Tibial nerve (tissue), 4 donors: ENCODE measurements at regions not wholly inside any gene's neighbourhood (a gene's known extent, or its start where the extent isn't known, plus 50 kb on each side); places are given as distances from the start of the nearest gene placed in this dataset.
"Not testable (repeated sequence)": the region's sequence is repeated elsewhere in the genome, so short reads cannot be mapped to it uniquely, and the experiment has no call there.

Source experiments
- DNase-seq, 2 donors: peaks; one replicate each; pipeline ENCODE4 v3.0.0-alpha.2; 2019; ENCODE audit warnings: low spot score in 2 of 2
- H3K27ac ChIP-seq, 4 donors: fragments of 200-600 bp; sonication (generic) in 3 of 4; one replicate each; pipeline ENCODE4 v1.5.1; 2017 to 2019; ENCODE audit warnings: mild to moderate bottlenecking in 1 of 4
- H3K27me3 ChIP-seq, 2 donors: fragments of 200-600 bp; sonication (generic) in 1 of 2; one replicate each; pipeline versions ENCODE4 v1.5.1 to v1.6.0; 2017 to 2019
- H3K36me3 ChIP-seq, 3 donors: fragments of 200-600 bp; sonication (generic); one replicate each; pipeline ENCODE4 v1.5.1; 2018 to 2019
- H3K4me1 ChIP-seq, 4 donors: fragments of 200-600 bp; sonication (generic) in 3 of 4; one replicate each; pipeline ENCODE4 v1.5.1; 2017 to 2019
- H3K4me3 ChIP-seq, 4 donors: fragments of 200-600 bp; sonication (generic) in 3 of 4; one replicate each; pipeline ENCODE4 v1.5.1; 2017 to 2019; ENCODE audit warnings: mild to moderate bottlenecking in 1 of 4, moderate library complexity in 1 of 4
- H3K9me3 ChIP-seq, 4 donors: fragments of 200-600 bp; sonication (generic) in 3 of 4; one replicate each; pipeline ENCODE4 v1.5.1; 2017 to 2019
- CTCF ChIP-seq, 5 experiments: fragments of 200-600 bp in 3 of 5; fragments of 450-650 bp in 2 of 5; sonication (generic) in 3 of 5; IDR thresholded peaks; one replicate each; pipeline ENCODE4 v1.5.1; 2016 to 2019; ENCODE audit warnings: antibody characterized with exemption in 5 of 5, mild to moderate bottlenecking in 3 of 5, moderate library complexity in 2 of 5
- EP300 ChIP-seq, 2 donors: sonication (generic); formaldehyde crosslinking; IDR thresholded peaks; one replicate each; pipeline ENCODE4 v1.6.1; 2017; ENCODE audit warnings: antibody characterized with exemption in 2 of 2, mild to moderate bottlenecking in 1 of 2
- POLR2A ChIP-seq, 2 donors: fragments of 450-650 bp; IDR thresholded peaks; one replicate each; pipeline ENCODE4 v1.6.1; 2017; ENCODE audit warnings: antibody characterized with exemption in 2 of 2, mild to moderate bottlenecking in 2 of 2, moderate library complexity in 2 of 2
- WGBS, 2 donors: methylation state at CpG; one replicate each; pipeline ENCODE4 v1.1.5; 2018; 5-methylcytosine and 5-hydroxymethylcytosine counted together

DNA sequence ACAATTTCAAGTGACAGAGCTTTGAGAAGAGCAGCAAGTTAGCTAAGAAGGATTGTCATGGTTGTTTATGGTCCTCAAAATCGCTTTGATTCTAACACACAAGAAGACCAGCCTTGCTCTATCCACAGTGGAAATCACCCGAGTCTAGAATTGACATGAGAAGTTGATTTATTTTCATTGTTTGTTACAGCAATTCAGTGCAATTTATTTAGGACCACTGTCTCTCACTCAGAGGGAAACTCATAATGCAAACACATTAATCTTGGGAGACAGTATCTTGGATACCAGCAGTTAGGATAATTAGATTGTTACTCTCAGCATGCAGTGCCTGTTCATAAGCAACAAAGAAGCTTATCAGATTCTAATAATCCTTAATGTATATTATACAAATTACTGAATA, 498.9 kb downstream of the NTRK2 start:
- Histone ChIP-seq H3K4me1 (peaks cover 0 to 11% (median 2%) of the 10 kb centered on the region in 4 donors), H3K27ac (no peak overlapping the region), H3K36me3 (no peaks in the 10 kb centered on the region), H3K9me3 (peaks cover 0 to 8% (median 1%) of the 10 kb centered on the region in 4 donors), H3K27me3 (no peaks in the 10 kb centered on the region), H3K4me3 (no peak overlapping the region)
- TF ChIP-seq EP300 (IDR thresholded peaks at IDR 0.05) (no peak), POLR2A (IDR thresholded peaks at IDR 0.05) (no peak), CTCF (IDR thresholded peaks at IDR 0.05) (no peak)
- WGBS, 2 donors: 57 to 70% methylated on average over 2 of the region's 2 CpGs
- no peak for DNase-seq

DNA sequence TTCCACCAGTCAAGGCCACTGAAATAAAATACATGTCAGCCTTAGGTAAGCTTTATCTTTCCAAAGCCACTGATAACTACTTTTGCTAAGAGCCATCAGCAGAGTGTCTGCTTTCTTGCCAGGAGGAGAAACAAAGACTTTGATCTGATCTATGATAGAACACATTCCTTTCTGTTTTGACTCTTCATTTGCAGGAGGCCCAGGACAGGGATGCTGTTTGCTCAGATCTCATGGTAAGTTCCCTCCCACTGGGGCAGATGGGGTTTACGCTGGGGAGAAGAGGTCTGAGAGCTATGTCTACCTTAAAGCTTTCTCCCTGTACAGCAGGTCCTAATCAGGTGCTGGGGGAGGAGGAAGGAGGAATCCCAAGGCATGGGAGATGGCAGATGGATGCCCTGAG, 497.6 kb downstream of the NTRK2 start:
- Histone ChIP-seq H3K36me3 (no peaks in the 10 kb centered on the region), H3K9me3 (peaks cover 0 to 15% (median 5%) of the 10 kb centered on the region in 4 donors), H3K27ac (no peak overlapping the region), H3K4me1 (peaks cover 0 to 3% (median 0%) of the 10 kb centered on the region in 4 donors), H3K27me3 (no peaks in the 10 kb centered on the region), H3K4me3 (no peak overlapping the region)
- WGBS, 2 donors: 85 to 94% methylated on average over 1 of the region's 1 CpG
- TF ChIP-seq POLR2A (IDR thresholded peaks at IDR 0.05) (no peak), EP300 (IDR thresholded peaks at IDR 0.05) (no peak), CTCF (IDR thresholded peaks at IDR 0.05) (no peak)
- DNase-seq: no peak

DNA sequence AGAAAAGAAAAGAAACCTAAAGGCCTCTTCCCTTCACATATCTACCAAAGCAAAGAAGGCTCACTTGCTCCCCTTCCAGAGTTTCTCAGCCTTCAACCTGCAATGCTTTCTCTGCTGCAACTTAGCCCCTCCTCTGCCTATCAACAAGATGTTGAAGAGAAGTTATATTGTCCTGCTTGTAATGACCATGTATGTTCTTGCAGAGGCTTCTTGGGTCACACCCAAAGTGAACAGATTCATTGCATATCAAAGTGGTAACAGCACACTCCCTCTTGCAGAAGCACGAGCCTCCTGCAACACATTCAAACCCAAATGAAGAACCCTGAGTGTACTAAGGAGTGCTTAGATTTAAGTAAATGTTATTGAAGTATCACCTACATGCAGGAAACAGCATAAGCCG, 494.3 kb downstream of the NTRK2 start:
- peak overlapping the region in 1 of 4 donors; percentile 0 for H3K27ac ChIP-seq
- no peak overlapping the region for H3K4me3 ChIP-seq
- H3K4me1 ChIP-seq: peaks cover 0 to 3% (median 0%) of the 10 kb centered on the region in 4 donors
- no peak for DNase-seq
- TF ChIP-seq EP300 (IDR thresholded peaks at IDR 0.05) (no peak), POLR2A (IDR thresholded peaks at IDR 0.05) (no peak), CTCF (IDR thresholded peaks at IDR 0.05) (no peak)
- H3K9me3 ChIP-seq: peaks cover 0 to 11% (median 4%) of the 10 kb centered on the region in 4 donors
- H3K27me3 ChIP-seq: no peaks in the 10 kb centered on the region
- WGBS, 2 donors: 83 to 89% methylated on average over 2 of the region's 2 CpGs
- no peaks in the 10 kb centered on the region for H3K36me3 ChIP-seq

- Histone ChIP-seq H3K4me1 (peaks cover 0 to 7% (median 0%) of the 10 kb centered on the region in 4 donors), H3K36me3 (no peaks in the 10 kb centered on the region), H3K27me3 (no peaks in the 10 kb centered on the region), H3K9me3 (peaks cover 0 to 11% (median 4%) of the 10 kb centered on the region in 4 donors), H3K4me3 (no peak overlapping the region), H3K27ac (peak overlapping the region in 2 of 4 donors; percentile 0 to 40)
- DNase-seq: no peak
- WGBS, 2 donors: 35 to 48% methylated on average over 1 of the region's 1 CpG
- TF ChIP-seq EP300 (IDR thresholded peaks at IDR 0.05) (no peak), POLR2A (IDR thresholded peaks at IDR 0.05) (no peak), CTCF (IDR thresholded peaks at IDR 0.05) (no peak)
Measured at GRCh38 chr9:85163415-85163814, 493.9 kb downstream of the NTRK2 start.

GRCh38 chr9:85162822-85163221, 493.3 kb downstream of the NTRK2 start:
- 54 to 63% methylated on average over 3 of the region's 3 CpGs for WGBS, 2 donors
- Histone ChIP-seq H3K27ac (peak overlapping the region in 1 of 4 donors; percentile 40), H3K4me3 (no peak overlapping the region), H3K36me3 (no peaks in the 10 kb centered on the region), H3K27me3 (no peaks in the 10 kb centered on the region), H3K4me1 (peaks cover 0 to 8% (median 0%) of the 10 kb centered on the region in 4 donors), H3K9me3 (peaks cover 0 to 11% (median 4%) of the 10 kb centered on the region in 4 donors)
- DNase-seq: no peak
- no peak for TF ChIP-seq CTCF (IDR thresholded peaks at IDR 0.05)
- TF ChIP-seq POLR2A (IDR thresholded peaks at IDR 0.05): no peak
- TF ChIP-seq EP300 (IDR thresholded peaks at IDR 0.05): no peak

DNA sequence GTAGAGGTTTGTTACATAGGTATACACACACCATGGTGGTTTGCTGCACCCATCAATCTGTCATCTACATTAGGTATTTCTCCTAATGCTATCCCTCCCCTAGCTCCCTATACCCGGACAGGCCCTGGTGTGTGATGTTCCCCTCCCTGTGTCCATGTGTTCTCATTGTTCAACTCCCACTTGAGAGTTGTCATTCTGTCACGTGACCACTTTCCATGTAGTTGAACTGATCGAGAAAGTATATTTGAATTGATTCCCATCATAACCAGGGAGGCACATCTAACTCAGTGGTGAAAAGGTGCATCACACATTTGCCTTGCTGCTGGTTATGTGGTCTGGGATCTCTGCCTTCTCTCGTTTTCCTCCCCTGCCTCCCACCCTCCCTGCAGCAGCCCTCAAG, 491.4 kb downstream of the NTRK2 start:
- not testable (repeated sequence) for H3K4me3 ChIP-seq, H3K27ac ChIP-seq, DNase-seq, H3K36me3 ChIP-seq, H3K4me1 ChIP-seq, H3K27me3 ChIP-seq
- 85 to 93% methylated on average over 4 of the region's 4 CpGs for WGBS, 2 donors
- H3K9me3 ChIP-seq: peaks cover 0 to 11% (median 4%) of the 10 kb centered on the region in 4 donors
